ENCODE measurements at regions not wholly inside any gene's neighbourhood (a gene's known extent, or its start where the extent isn't known, plus 50 kb on each side); places are given as distances from the start of the nearest gene placed in this dataset.

DNA sequence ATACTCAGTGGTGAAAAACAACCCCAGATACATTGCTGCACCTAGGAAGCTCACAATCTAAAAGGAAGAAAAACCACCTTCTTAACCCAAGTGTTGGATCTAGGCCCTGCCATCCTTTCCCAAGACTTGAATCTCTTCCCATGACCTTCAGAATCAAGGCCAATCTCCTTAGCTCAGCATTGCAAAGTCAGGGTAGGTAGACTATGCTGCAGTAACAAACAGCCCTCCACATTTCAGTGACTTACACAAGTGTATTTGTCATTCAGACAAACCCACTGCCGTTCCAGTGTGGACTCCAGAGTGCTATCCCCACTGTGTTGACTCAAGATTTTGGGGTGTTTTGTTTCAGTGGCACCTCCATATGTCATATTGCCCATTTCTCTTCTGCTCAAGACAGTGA lies 278.4 kb downstream of the UACA start:
- no peak overlapping the region for H2BK5ac ChIP-seq (ENCODE audit: low read depth, low read length)
- H3K4me2 ChIP-seq (ENCODE audit: insufficient read depth in 1 of 2, low read depth in 2 of 2, low read length in 2 of 2): no peak overlapping the region
- H3K79me1 ChIP-seq (ENCODE audit: low read depth, low read length): no peaks in the 10 kb centered on the region
- H3K4ac ChIP-seq (replicated peaks; ENCODE audit: insufficient read length, low read depth, low read length): no peak overlapping the region
- H3K23ac ChIP-seq (ENCODE audit: insufficient read length): no peak overlapping the region
- no peak overlapping the region for H3K14ac ChIP-seq (ENCODE audit: insufficient read length)
- FAIRE-seq (no peak), DNase-seq (ENCODE audit: low read depth in 1 of 2, low spot score in 2 of 2) (no peak)
- POLR2A ChIA-PET (ENCODE audit: partially characterized antibody): no interaction called here
- no peak for TF ChIP-seq JUND (IDR thresholded peaks at IDR 0.05; ENCODE audit: low read length)
- no peak for TF ChIP-seq NANOG (IDR thresholded peaks at IDR 0.05; ENCODE audit: insufficient read depth, low read depth, low read length, poor library complexity, severe bottlenecking)
- TF ChIP-seq, protein P1, sequence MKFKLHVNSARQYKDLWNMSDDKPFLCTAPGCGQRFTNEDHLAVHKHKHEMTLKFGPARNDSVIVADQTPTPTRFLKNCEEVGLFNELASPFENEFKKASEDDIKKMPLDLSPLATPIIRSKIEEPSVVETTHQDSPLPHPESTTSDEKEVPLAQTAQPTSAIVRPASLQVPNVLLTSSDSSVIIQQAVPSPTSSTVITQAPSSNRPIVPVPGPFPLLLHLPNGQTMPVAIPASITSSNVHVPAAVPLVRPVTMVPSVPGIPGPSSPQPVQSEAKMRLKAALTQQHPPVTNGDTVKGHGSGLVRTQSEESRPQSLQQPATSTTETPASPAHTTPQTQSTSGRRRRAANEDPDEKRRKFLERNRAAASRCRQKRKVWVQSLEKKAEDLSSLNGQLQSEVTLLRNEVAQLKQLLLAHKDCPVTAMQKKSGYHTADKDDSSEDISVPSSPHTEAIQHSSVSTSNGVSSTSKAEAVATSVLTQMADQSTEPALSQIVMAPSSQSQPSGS (IDR thresholded peaks at IDR 0.05; ENCODE audit: low read length): no peak
- no peak for TF ChIP-seq EZH2 (IDR thresholded peaks at IDR 0.05; ENCODE audit: low read depth, low read length, severe bottlenecking)
- no peak for TF ChIP-seq CTBP2 (IDR thresholded peaks at IDR 0.05; ENCODE audit: borderline replicate concordance, insufficient read depth, insufficient read length, low read length)
- TF ChIP-seq RFX5 (IDR thresholded peaks at IDR 0.05; ENCODE audit: borderline replicate concordance, low read depth, low read length): no peak
- no peak for TF ChIP-seq CHD1 (IDR thresholded peaks at IDR 0.05; ENCODE audit: low read depth, low read length)
- TF ChIP-seq, protein P2, sequence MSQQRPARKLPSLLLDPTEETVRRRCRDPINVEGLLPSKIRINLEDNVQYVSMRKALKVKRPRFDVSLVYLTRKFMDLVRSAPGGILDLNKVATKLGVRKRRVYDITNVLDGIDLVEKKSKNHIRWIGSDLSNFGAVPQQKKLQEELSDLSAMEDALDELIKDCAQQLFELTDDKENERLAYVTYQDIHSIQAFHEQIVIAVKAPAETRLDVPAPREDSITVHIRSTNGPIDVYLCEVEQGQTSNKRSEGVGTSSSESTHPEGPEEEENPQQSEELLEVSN (IDR thresholded peaks at IDR 0.05): no peak
- no peak for TF ChIP-seq CEBPB (IDR thresholded peaks at IDR 0.05; ENCODE audit: low read depth, low read length)
- TF ChIP-seq TAF7 (optimal IDR thresholded peaks at IDR 0.05; ENCODE audit: borderline replicate concordance, low read depth, low read length): no peak
- TF ChIP-seq RBBP5 (IDR thresholded peaks at IDR 0.05; ENCODE audit: borderline replicate concordance, low read depth, low read length): no peak
- no peak overlapping the region for H2BK12ac ChIP-seq (ENCODE audit: low read depth, low read length)
- no peaks in the 10 kb centered on the region for H3K4me1 ChIP-seq (replicated peaks in 1 of 4; ENCODE audit: control insufficient read depth in 3 of 4, insufficient read depth in 4 of 4, low read length in 3 of 4)
- no peak overlapping the region for H2BK15ac ChIP-seq (ENCODE audit: low read length)
- H2AFZ ChIP-seq (ENCODE audit: low read length): no peak overlapping the region
- H2BK120ac ChIP-seq (replicated peaks; ENCODE audit: low read depth, low read length): no peak overlapping the region
- WGBS, 2 experiments (ENCODE audit: extremely low coverage in 1 of 2, insufficient coverage in 1 of 2, insufficient read length in 1 of 2, insufficient replicate concordance in 2 of 2, low coverage in 1 of 2, low lambda C conversion rate in 2 of 2, missing lambda C conversion rate in 1 of 2): 0% methylated on average over 1 of the region's 1 CpG; no CpG with 5 or more reads in 1 of the 2 experiments
- no peak overlapping the region for H2BK20ac ChIP-seq (ENCODE audit: low read length)
- H4K8ac ChIP-seq (ENCODE audit: extremely low read depth, insufficient read depth, low read length): no peak overlapping the region
- H3K36me3 ChIP-seq (ENCODE audit: control insufficient read depth in 2 of 4, insufficient read depth in 4 of 4, low read length in 3 of 4): no peaks in the 10 kb centered on the region
- no peaks in the 10 kb centered on the region for H3K23me2 ChIP-seq (ENCODE audit: low read depth, low read length)
- no peak overlapping the region for H3K9ac ChIP-seq (replicated peaks in 1 of 4; ENCODE audit: extremely low read depth in 1 of 4, low read depth in 3 of 4, low read length in 3 of 4)
- no peaks in the 10 kb centered on the region for H3K79me2 ChIP-seq (ENCODE audit: control insufficient read depth in 1 of 2, insufficient read depth in 2 of 2, low read length in 2 of 2)
- H3K4me3 ChIP-seq (ENCODE audit: extremely low read depth in 1 of 4, insufficient read depth in 2 of 4, low read depth in 3 of 4, low read length in 4 of 4): no peak overlapping the region
- H3K27ac ChIP-seq (ENCODE audit: low read depth, low read length): no peak overlapping the region
- CTCF ChIA-PET (ENCODE audit: partially characterized antibody): interaction anchor here (0.6 kb wide), 1 partner anchor 121 kb away, joined by 4 read pairs; no protein-coding TSS in a partner anchor
- H4K20me1 ChIP-seq (replicated peaks in 1 of 2; ENCODE audit: control insufficient read depth in 1 of 2, insufficient read depth in 2 of 2, low read length in 2 of 2): no peaks in the 10 kb centered on the region
- H3K56ac ChIP-seq (replicated peaks; ENCODE audit: insufficient read length, low read depth, low read length): no peak overlapping the region
- no peaks in the 10 kb centered on the region for H3K27me3 ChIP-seq (replicated peaks in 1 of 4; ENCODE audit: control insufficient read depth in 3 of 4, extremely low read depth in 1 of 4, insufficient read depth in 3 of 4, low read length in 3 of 4)
- no peak overlapping the region for H3K18ac ChIP-seq (ENCODE audit: extremely low read depth, low read length)
- no peak overlapping the region for H4K91ac ChIP-seq (replicated peaks; ENCODE audit: insufficient read length, low read length)
- no peak overlapping the region for H2AK5ac ChIP-seq (ENCODE audit: low read depth, low read length)
- no peaks in the 10 kb centered on the region for H3K9me3 ChIP-seq (ENCODE audit: insufficient read depth in 2 of 2, low read depth in 1 of 2, low read length in 1 of 2)
- H4K5ac ChIP-seq (ENCODE audit: insufficient read length, low read depth, low read length): no peak overlapping the region

All from H1 (cell line).